ENCODE measurements at regions not wholly inside any gene's neighbourhood (a gene's known extent, or its start where the extent isn't known, plus 50 kb on each side); places are given as distances from the start of the nearest gene placed in this dataset.

DNA sequence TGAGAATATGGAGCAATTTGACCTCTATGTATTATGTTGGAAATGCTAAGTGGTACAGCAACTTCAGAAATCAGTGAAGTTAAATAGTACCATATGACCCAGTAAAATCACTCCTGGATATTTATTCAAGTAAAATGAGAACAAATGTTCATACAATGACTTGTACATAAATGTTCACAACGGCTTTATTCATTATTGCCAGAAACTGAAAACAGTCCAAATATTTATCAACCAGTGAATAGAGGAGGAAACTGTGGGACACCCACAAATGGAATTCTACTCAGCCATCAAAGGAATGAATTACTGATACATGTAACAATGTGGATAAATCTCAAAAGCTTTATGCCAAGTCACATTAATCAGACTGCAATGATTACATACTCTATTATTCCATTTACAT is 416.3 kb downstream of the AASDHPPT start:
- Mint-ChIP-seq H3K36me3 (no peaks in the 10 kb centered on the region), H3K4me3 (no peak overlapping the region), H3K4me1 (no peaks in the 10 kb centered on the region), H3K9me3 (peaks cover 0 to 23% (median 5%) of the 10 kb centered on the region in 7 donors), H3K27me3 (ENCODE audit: low read depth in 3 of 3) (peaks cover 0 to 2% (median 2%) of the 10 kb centered on the region in 3 donors), H3K27ac (no peak overlapping the region)
- H3K4me1 ChIP-seq (ENCODE audit: control insufficient read depth in 1 of 2, insufficient read depth in 2 of 2, low read length in 2 of 2): no peaks in the 10 kb centered on the region
- no peaks in the 10 kb centered on the region for H3K27me3 ChIP-seq (ENCODE audit: control insufficient read depth in 2 of 2, insufficient read depth in 2 of 2, low read length in 2 of 2)
- no CpG with 5 or more reads among the region's 1 CpG for WGBS (ENCODE audit: insufficient coverage)
- H3K79me2 ChIP-seq (ENCODE audit: insufficient read depth, low read length): no peaks in the 10 kb centered on the region
- no peak for DNase-seq
- intact Hi-C loops (cut with micrococcal nuclease): no loop called here
- peaks cover 13 to 16% of the 10 kb centered on the region in 2 donors for H3K9me3 ChIP-seq (replicated peaks in 1 of 2; ENCODE audit: control insufficient read depth in 1 of 2, insufficient read depth in 1 of 2, low read length in 2 of 2)
- no peak overlapping the region for H3K27ac ChIP-seq (ENCODE audit: low read depth in 1 of 2, low read length in 2 of 2)
- H2AFZ ChIP-seq (ENCODE audit: insufficient read depth, low read depth, low read length, poor library complexity, severe bottlenecking): no peak overlapping the region
- H3K9ac ChIP-seq (ENCODE audit: insufficient read depth, low read length, poor library complexity, severe bottlenecking): no peak overlapping the region
- TF ChIP-seq, protein P1, sequence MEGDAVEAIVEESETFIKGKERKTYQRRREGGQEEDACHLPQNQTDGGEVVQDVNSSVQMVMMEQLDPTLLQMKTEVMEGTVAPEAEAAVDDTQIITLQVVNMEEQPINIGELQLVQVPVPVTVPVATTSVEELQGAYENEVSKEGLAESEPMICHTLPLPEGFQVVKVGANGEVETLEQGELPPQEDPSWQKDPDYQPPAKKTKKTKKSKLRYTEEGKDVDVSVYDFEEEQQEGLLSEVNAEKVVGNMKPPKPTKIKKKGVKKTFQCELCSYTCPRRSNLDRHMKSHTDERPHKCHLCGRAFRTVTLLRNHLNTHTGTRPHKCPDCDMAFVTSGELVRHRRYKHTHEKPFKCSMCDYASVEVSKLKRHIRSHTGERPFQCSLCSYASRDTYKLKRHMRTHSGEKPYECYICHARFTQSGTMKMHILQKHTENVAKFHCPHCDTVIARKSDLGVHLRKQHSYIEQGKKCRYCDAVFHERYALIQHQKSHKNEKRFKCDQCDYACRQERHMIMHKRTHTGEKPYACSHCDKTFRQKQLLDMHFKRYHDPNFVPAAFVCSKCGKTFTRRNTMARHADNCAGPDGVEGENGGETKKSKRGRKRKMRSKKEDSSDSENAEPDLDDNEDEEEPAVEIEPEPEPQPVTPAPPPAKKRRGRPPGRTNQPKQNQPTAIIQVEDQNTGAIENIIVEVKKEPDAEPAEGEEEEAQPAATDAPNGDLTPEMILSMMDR (IDR thresholded peaks at IDR 0.05): no peak
- H3K4me3 ChIP-seq (replicated peaks in 1 of 3; ENCODE audit: low read depth in 2 of 3, low read length in 3 of 3): no peak overlapping the region
- no peak overlapping the region for H3K4me2 ChIP-seq (replicated peaks; ENCODE audit: extremely low read depth, low read length, poor library complexity, severe bottlenecking)
- no peaks in the 10 kb centered on the region for H3K36me3 ChIP-seq (replicated peaks in 1 of 2; ENCODE audit: control insufficient read depth in 1 of 2, insufficient read depth in 2 of 2, low read length in 2 of 2)
- H4K20me1 ChIP-seq (ENCODE audit: insufficient read depth, low read length): no peaks in the 10 kb centered on the region

DNA sequence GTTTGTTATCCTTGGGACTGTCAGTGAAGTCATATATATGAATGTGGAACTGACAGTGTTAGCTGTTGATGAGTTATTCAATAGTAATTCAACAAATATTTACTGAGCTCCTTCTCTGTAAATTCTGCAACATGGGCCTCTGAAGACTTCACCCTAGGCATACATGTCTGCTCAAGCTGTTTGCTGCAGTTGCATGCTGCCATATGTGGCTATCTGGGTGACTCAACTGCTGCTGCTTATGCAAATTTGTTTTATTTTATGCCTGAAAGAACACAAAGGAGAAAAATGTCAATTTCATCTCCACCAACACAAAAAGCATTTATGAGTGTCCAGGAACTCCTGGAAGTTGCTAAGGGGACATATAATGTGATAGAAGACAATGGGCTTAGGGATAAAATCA is 417.6 kb downstream of the AASDHPPT start:
- H3K4me3 Mint-ChIP-seq: no peak overlapping the region
- Histone ChIP-seq H3K27me3 (ENCODE audit: control insufficient read depth in 2 of 2, insufficient read depth in 2 of 2, low read length in 2 of 2) (no peaks in the 10 kb centered on the region), H3K9ac (ENCODE audit: insufficient read depth, low read length, poor library complexity, severe bottlenecking) (no peak overlapping the region), H3K27ac (ENCODE audit: low read depth in 1 of 2, low read length in 2 of 2) (no peak overlapping the region), H4K20me1 (ENCODE audit: insufficient read depth, low read length) (no peaks in the 10 kb centered on the region), H2AFZ (ENCODE audit: insufficient read depth, low read depth, low read length, poor library complexity, severe bottlenecking) (no peak overlapping the region), H3K79me2 (ENCODE audit: insufficient read depth, low read length) (no peaks in the 10 kb centered on the region), H3K36me3 (replicated peaks in 1 of 2; ENCODE audit: control insufficient read depth in 1 of 2, insufficient read depth in 2 of 2, low read length in 2 of 2) (no peaks in the 10 kb centered on the region), H3K4me2 (replicated peaks; ENCODE audit: extremely low read depth, low read length, poor library complexity, severe bottlenecking) (no peak overlapping the region), H3K4me3 (replicated peaks in 1 of 3; ENCODE audit: low read depth in 2 of 3, low read length in 3 of 3) (no peak overlapping the region), H3K4me1 (ENCODE audit: control insufficient read depth in 1 of 2, insufficient read depth in 2 of 2, low read length in 2 of 2) (no peaks in the 10 kb centered on the region), H3K9me3 (replicated peaks in 1 of 2; ENCODE audit: control insufficient read depth in 1 of 2, insufficient read depth in 1 of 2, low read length in 2 of 2) (peaks cover 13 to 16% of the 10 kb centered on the region in 2 donors)
- H3K9me3 Mint-ChIP-seq: peaks cover 0 to 24% (median 5%) of the 10 kb centered on the region in 7 donors
- peaks cover 0 to 2% (median 2%) of the 10 kb centered on the region in 3 donors for H3K27me3 Mint-ChIP-seq (ENCODE audit: low read depth in 3 of 3)
- intact Hi-C loops (cut with micrococcal nuclease): no loop called here
- DNase-seq: no peak
- H3K4me1 Mint-ChIP-seq: no peaks in the 10 kb centered on the region
- TF ChIP-seq, protein P1 (IDR thresholded peaks at IDR 0.05): no peak
- H3K36me3 Mint-ChIP-seq: no peaks in the 10 kb centered on the region
- no peak overlapping the region for H3K27ac Mint-ChIP-seq
